ENCODE measurements at regions not wholly inside any gene's neighbourhood (a gene's known extent, or its start where the extent isn't known, plus 50 kb on each side); places are given as distances from the start of the nearest gene placed in this dataset.
"Not testable (repeated sequence)": the region's sequence is repeated elsewhere in the genome, so short reads cannot be mapped to it uniquely, and the experiment has no call there.

DNA sequence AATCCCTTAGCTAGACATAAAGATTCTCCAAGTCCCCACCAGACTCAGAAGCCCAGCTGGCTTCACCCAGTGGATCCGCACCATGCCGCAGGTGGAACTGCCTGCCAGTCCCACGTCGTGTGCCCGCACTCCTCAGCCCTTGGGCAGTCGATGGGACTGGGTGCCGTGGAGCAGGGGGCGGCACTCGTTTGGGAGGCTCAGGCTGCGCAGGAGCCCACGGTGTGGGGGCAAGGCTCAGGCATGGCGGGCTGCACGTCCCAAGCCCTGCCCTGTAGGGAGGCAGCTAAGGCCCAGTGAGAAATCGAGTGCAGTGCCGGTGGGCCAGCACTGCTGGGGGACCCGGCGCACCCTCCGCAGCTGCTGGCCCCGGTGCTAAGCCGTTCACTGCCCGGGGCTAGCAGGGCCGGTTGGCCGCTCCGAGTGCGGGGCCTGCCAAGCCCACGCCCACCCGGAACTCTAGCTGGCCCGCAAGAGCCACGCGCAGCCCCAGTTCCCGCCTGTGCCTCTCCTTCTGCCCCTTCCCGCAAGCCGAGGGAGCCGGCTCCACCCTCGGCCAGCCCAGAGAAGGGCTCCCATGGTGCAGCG is 95.9 kb upstream of the DTNBP1 start:
- DNase-seq = no peak

DNA sequence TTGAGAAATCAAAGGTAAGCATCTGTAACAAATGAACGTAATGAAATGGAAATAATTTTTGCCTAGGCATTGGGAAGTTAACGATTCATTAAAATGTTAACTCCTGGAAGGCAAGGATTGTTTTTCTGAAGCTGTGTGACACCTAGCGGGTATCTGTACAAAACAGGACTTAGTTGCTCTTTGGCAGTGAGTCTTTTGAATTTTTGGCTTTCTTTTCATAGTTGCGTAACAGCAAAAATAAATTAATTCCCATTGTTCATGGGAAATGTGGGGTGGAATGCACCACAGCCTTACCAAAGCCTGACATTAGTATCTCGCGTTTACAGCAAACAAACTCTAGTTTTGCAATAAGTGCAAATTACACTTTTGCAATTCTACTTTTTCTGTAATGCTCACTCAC is 92.7 kb upstream of the DTNBP1 start:
- DNase-seq = no peak

DNA sequence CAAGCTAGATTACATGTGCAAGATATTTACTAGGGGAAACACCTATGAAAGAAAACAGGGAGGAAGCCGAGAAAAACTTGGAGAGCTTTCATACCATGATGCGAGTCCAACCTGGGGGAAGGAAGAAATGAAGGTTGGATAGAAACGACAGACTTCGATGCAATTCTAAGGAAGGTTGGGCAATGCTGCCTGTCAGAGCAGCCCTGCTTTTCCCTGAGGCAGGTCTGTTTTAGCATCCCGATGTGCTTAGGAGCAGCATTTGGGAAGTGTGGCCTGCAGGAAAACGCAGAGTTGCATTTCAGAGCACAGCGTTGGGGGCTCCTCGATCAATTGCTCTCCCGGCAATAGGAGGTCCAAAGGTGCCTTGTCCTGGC is 91.9 kb upstream of the DTNBP1 start:
- DNase-seq = no peak

GRCh38 chr6:15754035-15754705 is 91.3 kb upstream of the DTNBP1 start:
- no peak for DNase-seq

GRCh38 chr6:15752820-15753219 is 90.0 kb upstream of the DTNBP1 start:
- no peak for DNase-seq

DNA sequence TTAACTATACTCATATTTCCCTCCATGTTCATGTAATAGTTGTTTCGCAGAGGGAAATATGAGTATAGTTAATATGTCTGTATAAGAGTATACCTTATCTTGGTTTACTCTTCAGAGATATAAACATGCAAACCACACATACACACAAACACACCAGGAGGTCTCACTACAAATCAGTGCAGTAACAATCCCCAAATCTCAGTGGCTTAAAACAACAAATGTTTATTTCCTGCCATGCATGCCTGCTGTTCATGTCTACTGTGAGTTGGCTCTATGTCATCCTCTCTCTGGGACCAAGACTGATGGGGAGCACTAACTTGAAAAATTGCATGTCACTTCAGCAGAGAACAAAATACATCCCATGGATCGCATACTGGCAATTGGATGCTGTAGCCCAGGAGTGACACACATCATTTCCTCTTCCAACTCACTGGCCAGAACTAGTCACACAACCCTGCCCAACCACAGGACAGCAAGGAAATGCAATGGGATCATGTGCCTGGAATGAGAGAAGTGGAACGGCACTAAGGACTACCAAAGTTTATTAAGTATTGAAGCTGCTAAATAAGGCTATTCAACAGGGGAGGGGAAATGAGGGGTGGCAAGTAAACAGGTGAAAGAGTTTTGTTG is 89.0 kb upstream of the DTNBP1 start:
- no peak for DNase-seq

DNA sequence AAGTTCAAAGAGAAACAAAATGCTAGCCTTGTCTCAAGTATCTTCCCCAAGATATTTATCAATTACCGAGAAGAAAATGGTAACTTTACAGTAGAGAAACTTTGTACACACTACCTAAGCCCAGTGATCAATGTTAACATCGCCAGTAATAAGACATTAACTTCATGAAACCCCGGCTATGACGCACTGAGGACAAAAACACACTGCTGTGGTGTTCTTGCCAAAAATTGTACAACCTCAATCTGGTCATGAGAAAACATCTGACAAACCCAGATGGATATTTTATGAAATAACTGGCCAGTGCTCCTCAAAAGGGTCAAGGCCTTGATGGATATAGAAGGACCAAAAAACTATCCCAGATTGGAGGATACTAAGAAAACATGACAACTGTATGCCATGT is 85.5 kb upstream of the DTNBP1 start:
- DNase-seq = no peak

- no peak for DNase-seq
These were observed 84.6 kb upstream of the DTNBP1 start for GRCh38 chr6:15747354-15747883.

- no peak for DNase-seq
These were observed 83.0 kb upstream of the DTNBP1 start for GRCh38 chr6:15745781-15746180.

- DNase-seq = no peak
These were observed 82.1 kb upstream of the DTNBP1 start for GRCh38 chr6:15744818-15745402.

DNA sequence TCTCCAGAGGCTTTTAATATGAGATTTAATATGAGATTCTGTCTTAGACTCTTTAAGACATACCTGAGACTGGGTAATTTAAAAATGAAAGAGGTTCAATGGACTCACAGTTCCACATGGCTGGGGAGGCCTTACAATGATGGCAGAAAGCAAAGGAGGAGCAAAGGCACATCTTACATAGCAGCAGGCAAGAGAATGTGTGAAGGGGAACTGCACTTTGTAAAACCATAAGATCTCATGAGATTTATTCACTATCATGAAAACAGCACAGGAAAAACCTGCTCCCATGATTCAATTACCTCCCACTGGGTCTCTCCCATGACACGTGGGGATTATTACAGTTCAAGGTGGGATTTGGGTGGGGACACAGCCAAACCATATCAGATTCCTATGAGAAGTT is 79.2 kb upstream of the DTNBP1 start:
- DNase-seq = not testable (repeated sequence)

DNA sequence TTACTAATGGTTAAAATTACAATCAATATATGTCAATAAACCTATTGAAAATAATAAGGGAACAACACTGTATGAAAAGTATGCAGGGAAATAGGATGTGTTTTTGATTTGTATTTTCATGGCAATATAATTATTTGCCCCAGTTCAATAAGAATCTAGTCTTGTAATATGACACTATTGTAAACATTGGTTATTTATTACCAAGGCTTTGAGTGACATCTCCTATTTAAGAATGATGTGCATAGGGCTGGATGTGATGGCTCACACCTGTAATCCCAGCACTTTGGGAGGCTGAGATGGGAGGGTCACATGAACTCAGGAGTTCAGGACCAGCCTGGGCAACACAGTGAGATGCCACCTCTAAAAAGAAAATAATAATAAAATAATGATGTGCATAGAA is 78.6 kb upstream of the DTNBP1 start:
- DNase-seq = no peak

GRCh38 chr6:15739867-15740266 is 77.0 kb upstream of the DTNBP1 start:
- DNase-seq = no peak

- no peak for DNase-seq
These were observed 76.5 kb upstream of the DTNBP1 start for GRCh38 chr6:15739353-15739752.

DNA sequence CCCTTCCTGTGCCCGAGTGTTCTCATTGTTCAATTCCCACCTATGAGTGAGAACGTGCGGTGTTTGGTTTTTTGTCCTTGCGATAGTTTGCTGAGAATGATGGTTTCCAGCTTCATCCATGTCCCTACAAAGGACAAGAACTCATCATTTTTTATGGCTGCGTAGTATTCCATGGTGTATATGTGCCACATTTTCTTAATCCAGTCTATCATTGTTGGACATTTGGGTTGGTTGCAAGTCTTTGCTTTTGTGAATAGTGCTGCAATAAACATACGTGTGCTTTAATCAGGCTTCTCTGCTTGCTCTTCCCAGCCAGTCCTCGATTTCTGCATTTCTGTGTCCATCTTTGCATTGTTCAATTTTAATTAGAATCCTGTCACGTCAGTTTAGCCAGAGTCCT is 75.4 kb upstream of the DTNBP1 start:
- not testable (repeated sequence) for DNase-seq

DNA sequence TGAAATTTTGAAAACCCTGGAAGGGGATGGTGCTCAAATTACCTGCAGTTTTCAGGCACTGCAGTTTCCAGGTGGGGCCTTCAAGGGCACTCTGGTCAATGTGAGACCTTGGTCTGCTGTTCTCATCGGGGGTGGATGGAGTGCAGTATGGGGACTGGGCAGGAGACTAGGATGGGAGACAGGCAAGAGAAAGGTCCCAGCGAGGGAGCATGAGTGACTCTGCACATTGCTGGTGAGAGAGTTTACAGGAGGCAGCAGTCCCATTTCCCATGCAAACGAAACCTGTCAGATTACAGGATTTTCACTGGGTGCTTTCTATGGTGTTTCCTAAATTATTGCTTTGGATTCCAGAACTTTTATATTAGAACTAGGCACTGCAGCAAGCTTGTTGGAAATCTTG is 73.5 kb upstream of the DTNBP1 start:
- no peak for DNase-seq

- no peak for DNase-seq
These were observed 72.9 kb upstream of the DTNBP1 start for GRCh38 chr6:15735567-15736265.

DNA sequence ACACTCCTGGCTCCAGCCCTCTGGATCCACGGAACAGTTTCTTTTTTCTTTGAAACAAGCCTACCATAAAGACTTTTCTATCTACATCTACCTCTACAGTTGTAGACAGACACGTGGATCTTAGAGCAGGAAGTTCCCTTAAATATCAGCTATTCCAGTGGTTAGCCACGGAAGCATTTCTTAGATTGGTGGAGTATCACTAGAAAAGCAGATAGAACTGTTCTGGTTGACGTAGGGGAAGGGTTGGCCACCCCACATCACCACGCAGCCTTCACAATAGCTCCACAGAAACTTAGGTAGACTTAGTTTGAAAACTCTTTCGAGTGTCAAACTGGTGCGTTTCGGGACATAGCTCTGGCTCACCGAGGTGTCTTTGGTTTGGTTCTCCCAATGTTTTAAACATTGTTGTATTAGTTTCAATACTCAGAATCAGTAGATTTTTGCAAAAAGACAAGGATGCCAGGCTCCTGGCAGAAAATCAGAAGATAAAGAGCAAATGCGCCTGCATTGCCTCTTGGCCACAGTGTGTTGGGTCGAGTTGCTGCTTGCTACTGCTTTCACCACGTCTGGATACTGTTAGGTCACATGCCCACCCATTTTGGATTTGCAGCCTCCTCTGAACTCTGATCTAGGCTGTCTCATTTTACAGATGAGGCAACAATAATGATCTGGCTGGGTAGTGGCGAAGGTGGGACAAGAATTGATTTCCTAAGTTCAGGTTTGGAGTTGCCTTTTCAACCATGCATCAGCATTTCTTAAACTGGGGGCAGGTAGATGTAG is 71.5 kb upstream of the DTNBP1 start:
- no peak for DNase-seq

DNA sequence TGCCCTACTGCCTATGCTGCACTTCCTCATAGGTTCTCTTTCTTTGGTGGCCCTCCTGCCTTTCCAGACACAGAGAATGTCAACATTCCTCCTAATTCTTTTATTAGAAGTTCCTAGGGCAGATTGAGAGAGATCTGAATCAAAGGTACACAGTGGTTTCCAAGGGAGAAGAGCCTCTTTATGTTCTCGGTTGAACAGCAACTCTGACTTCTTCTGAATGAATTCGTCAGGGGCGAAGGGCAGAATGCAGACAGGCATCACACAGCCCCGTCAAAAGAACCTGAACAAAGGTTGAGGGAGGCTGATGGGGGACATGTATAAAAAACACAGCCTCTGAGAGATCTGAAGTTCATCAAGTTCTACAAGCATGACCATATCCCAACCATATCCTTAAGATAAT is 68.1 kb upstream of the DTNBP1 start:
- DNase-seq = no peak

DNA sequence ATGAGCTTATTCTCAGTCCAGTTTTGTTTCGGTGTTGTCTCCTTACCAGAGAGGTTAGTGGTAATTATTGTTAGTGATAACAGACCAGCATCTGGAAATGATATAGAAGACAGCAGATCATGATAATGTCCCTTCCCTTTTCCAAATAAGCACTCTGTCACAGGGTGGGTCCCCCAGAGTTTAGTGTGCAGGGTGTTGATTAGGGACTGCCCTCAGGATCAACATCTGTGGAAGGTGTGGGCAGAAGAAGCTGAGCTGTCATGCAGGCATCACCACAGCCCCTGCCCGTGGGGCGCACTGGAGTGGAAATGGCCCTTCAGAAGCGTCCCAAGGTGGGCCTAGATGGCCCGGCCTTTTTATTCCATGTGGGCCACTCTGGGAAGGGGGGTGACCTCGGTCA is 67.6 kb upstream of the DTNBP1 start:
- DNase-seq = no peak

- no peak for DNase-seq
These were observed 59.9 kb upstream of the DTNBP1 start for GRCh38 chr6:15722731-15723130.

DNA sequence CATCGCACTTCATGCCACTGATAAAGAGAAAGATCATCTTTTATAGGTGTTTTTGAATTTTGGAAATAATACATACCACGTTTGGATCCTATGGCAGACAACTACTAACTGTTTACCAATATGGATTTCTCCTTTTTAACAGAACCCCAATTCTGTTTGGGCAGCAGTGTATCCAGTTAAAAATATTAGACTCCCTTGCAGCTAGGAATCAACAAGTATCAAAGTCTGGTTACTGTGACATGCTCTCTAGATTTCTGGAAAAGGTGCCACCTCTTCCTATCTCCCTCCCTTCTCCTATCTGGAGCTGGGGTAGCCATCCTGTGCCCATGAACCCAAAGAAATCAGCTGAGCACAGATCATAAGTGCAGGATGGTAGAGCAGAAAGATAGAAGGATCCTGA is 54.1 kb upstream of the DTNBP1 start:
- DNase-seq = no peak

GRCh38 chr6:15715851-15716250 is 53.0 kb upstream of the DTNBP1 start:
- DNase-seq = no peak
